A673 (cell line): ENCODE measurements at regions not wholly inside any gene's neighbourhood (a gene's known extent, or its start where the extent isn't known, plus 50 kb on each side); places are given as distances from the start of the nearest gene placed in this dataset.

Experiments
- BruUV-seq: library from RNA; stranded (reverse); fragments of 400-500 nt; replicated peaks from 2 replicates; lab custom pipeline; 2021; lab: Mats Ljungman, UMichigan
- CTCF ChIA-PET: fragments of 300-600 bp; sonication (Branson Sonifier 250); formaldehyde crosslinking; loops from one replicate; lab custom pipeline; 2022; ENCODE audit warnings: antibody characterized with exemption; lab: Charles Lee
- POLR2A ChIA-PET: fragments of 300-600 bp; sonication (Branson Sonifier 250); formaldehyde crosslinking; loops from one replicate; lab custom pipeline; 2022; ENCODE audit warnings: antibody characterized with exemption; ENCODE audit not compliant: low non-redundant PET; lab: Charles Lee
- DNase-seq: peaks from one replicate; pipeline ENCODE4 v3.0.0-alpha.2; 2015; ENCODE audit warnings: low spot score
- H3K27ac ChIP-seq: fragments of 200-600 bp; sonication (generic); 2 replicates; pipeline ENCODE4 v1.5.1; 2016; ENCODE audit warnings: mixed run types, low read depth, mild to moderate bottlenecking, mixed read lengths, antibody characterized with exemption, low read length; ENCODE audit not compliant: poor library complexity, severe bottlenecking
- H3K27me3 ChIP-seq: fragments of 200-600 bp; sonication (generic); replicated peaks from 2 replicates; pipeline ENCODE4 v1.6.1; 2017; ENCODE audit warnings: mixed run types, low read depth, mild to moderate bottlenecking, mixed read lengths, antibody characterized with exemption, low read length; ENCODE audit not compliant: insufficient read depth, poor library complexity
- H3K36me3 ChIP-seq: fragments of 200-600 bp; sonication (generic); 2 replicates; pipeline ENCODE4 v1.6.1; 2016; ENCODE audit warnings: mixed run types, mild to moderate bottlenecking, mixed read lengths, antibody characterized with exemption, low read length; ENCODE audit not compliant: insufficient read depth, poor library complexity, severe bottlenecking
- H3K4me1 ChIP-seq: fragments of 200-600 bp; sonication (generic); 2 replicates; pipeline ENCODE4 v1.6.1; 2017; ENCODE audit warnings: mixed run types, mild to moderate bottlenecking, mixed read lengths, antibody characterized with exemption, low read length; ENCODE audit not compliant: insufficient read depth, poor library complexity, severe bottlenecking
- H3K4me3 ChIP-seq: fragments of 200-600 bp; sonication (generic); 2 replicates; pipeline ENCODE4 v1.5.1; 2016; ENCODE audit warnings: low read depth, mixed run types, mild to moderate bottlenecking, mixed read lengths, low read length; ENCODE audit not compliant: poor library complexity, severe bottlenecking
- H3K9me3 ChIP-seq: fragments of 200-600 bp; sonication (generic); 2 replicates; pipeline ENCODE4 v1.6.1; 2016; ENCODE audit warnings: mixed run types, low read depth, mild to moderate bottlenecking, mixed read lengths, antibody characterized with exemption, low read length; ENCODE audit not compliant: poor library complexity, severe bottlenecking
- EZH2 ChIP-seq: fragments of 200-600 bp; sonication (generic); IDR thresholded peaks from 2 replicates; pipeline ENCODE4 v1.6.1; 2017; ENCODE audit warnings: borderline replicate concordance, low read depth, mild to moderate bottlenecking, mixed read lengths, antibody characterized with exemption, low read length; ENCODE audit not compliant: poor library complexity, severe bottlenecking
- intact Hi-C: fragments of 100-400 bp; cut with micrococcal nuclease; formaldehyde crosslinking; loops from one replicate; pipeline ENCODE4 v1.10.0; 2022; ENCODE audit not compliant: unreplicated experiment
- TF ChIP-seq, protein P1 (sequence below): fragments of 300-800, 200-600 bp; sonication (generic); conservative IDR thresholded peaks from 2 replicates; pipeline ENCODE4 v1.5.1; 2017; ENCODE audit warnings: low read depth, mild to moderate bottlenecking, antibody characterized with exemption, low read length, moderate library complexity, mixed read lengths

DNA sequence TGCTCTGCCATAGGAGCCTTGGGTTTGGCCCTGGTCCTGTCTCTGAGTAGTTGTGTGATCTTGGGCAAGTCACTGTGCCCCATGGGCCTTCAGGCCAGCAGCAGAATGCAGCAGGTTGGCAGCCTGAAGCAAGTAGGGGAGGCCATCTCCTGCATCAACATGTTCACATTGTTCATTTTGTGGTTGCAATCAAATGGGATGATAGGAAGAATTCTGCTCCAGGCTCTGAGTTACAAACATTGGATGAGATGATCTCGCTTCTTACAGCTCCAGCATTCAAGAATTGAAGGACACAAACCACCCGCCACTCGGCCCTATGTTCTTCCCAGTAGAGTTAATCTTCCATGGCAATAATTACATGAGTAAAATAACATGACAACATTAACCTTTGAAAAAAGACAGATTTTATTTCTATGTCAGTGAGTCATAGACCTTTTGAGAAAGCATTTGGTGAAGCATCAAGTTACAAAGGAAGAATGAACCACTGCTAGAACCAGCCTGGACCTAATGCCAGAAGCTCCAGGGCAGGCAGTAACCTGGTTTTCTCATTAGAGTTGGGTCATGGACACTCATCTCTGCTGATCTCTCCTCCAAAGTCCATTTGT lies 308.3 kb upstream of the NCAM1 start:
- intact Hi-C loops, result no loop called here
- H3K27me3 ChIP-seq, result no peaks in the 10 kb centered on the region
- H3K4me3 ChIP-seq, result no peak overlapping the region
- H3K27ac ChIP-seq, result no peak overlapping the region
- no peaks in the 10 kb centered on the region for H3K36me3 ChIP-seq
- CTCF ChIA-PET, result no interaction called here
- peaks cover 10% of the 10 kb centered on the region for H3K4me1 ChIP-seq
- POLR2A ChIA-PET, result no interaction called here
- no TSS peak for BruUV-seq
- no peaks in the 10 kb centered on the region for H3K9me3 ChIP-seq
- DNase-seq, result peak; percentile 47
- TF ChIP-seq, protein P1, sequence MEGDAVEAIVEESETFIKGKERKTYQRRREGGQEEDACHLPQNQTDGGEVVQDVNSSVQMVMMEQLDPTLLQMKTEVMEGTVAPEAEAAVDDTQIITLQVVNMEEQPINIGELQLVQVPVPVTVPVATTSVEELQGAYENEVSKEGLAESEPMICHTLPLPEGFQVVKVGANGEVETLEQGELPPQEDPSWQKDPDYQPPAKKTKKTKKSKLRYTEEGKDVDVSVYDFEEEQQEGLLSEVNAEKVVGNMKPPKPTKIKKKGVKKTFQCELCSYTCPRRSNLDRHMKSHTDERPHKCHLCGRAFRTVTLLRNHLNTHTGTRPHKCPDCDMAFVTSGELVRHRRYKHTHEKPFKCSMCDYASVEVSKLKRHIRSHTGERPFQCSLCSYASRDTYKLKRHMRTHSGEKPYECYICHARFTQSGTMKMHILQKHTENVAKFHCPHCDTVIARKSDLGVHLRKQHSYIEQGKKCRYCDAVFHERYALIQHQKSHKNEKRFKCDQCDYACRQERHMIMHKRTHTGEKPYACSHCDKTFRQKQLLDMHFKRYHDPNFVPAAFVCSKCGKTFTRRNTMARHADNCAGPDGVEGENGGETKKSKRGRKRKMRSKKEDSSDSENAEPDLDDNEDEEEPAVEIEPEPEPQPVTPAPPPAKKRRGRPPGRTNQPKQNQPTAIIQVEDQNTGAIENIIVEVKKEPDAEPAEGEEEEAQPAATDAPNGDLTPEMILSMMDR, result no peak
- TF ChIP-seq EZH2, result no peak

DNA sequence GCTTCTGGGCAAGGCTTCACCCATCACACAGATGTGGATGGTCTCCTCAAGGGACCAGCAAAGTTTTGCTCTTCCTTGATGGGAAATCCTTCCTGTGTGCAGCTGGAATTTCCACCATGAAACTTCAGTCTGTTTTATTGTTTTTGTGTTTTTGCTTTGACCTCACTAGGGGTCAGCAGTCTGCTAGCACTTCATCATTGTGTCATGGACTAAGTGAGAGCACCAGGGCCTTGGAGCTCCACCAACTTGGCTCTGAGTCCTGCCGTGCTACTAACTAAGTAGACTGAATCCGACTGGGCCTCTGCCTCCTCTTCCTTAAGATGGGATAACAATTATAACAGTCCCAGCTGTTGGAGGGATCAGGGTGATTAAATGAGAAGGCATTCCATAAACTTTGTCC lies 305.8 kb upstream of the NCAM1 start:
- POLR2A ChIA-PET, result no interaction called here
- no peaks in the 10 kb centered on the region for H3K27me3 ChIP-seq
- peaks cover 7% of the 10 kb centered on the region for H3K4me1 ChIP-seq
- H3K9me3 ChIP-seq, result no peaks in the 10 kb centered on the region
- CTCF ChIA-PET, result no interaction called here
- H3K4me3 ChIP-seq, result no peak overlapping the region
- intact Hi-C loops, result no loop called here
- H3K36me3 ChIP-seq, result no peaks in the 10 kb centered on the region
- no peak overlapping the region for H3K27ac ChIP-seq
- BruUV-seq, result no TSS peak
- TF ChIP-seq, protein P1, result no peak
- no peak for TF ChIP-seq EZH2
- no peak for DNase-seq

DNA sequence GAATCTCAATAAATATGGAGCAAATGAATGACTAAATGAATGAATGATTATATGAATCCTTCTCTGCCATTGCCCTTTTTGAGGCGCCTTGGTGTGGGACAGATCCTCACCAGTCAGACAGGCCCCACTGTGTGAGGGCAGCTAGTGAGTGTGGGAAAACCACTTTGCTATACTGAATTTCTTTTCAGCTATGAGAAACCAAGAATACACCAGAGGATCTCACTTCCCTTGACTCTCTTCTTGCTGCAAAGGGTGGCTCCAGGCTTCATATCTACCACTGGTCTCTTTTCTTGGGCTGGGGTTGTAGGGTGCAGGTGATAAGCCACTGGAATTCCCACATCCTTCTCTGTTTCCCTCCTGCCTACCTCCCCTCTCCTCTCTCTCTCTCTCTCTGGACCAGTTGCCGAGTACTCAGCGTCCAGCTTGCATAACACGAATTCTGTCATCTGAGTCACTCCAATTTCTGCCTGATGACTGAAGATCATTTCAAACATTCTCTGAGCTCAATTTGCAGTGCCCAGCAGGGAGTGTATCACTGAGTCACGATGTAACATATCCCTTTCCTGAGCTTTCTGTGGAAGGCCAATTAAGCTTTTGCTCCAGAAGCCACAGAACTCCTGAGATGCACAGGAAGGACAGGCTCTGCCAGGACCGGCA lies 304.3 kb upstream of the NCAM1 start:
- TF ChIP-seq, protein P1, result no peak
- TF ChIP-seq EZH2, result no peak
- no TSS peak for BruUV-seq
- ChIA-PET POLR2A (no interaction called here), CTCF (interaction anchor here (1.2 kb wide), 1 partner anchor 69 kb away, joined by 5 read pairs; no protein-coding TSS in a partner anchor)
- Histone ChIP-seq H3K4me3 (no peak overlapping the region), H3K36me3 (no peaks in the 10 kb centered on the region), H3K9me3 (no peaks in the 10 kb centered on the region), H3K27me3 (no peaks in the 10 kb centered on the region), H3K4me1 (peaks cover 7% of the 10 kb centered on the region), H3K27ac (no peak overlapping the region)
- intact Hi-C loops, result no loop called here
- peak; percentile 87 for DNase-seq
